AG09309 (cell line): ENCODE measurements at regions not wholly inside any gene's neighbourhood (a gene's known extent, or its start where the extent isn't known, plus 50 kb on each side); places are given as distances from the start of the nearest gene placed in this dataset.
"Not testable (repeated sequence)": the region's sequence is repeated elsewhere in the genome, so short reads cannot be mapped to it uniquely, and the experiment has no call there.

Experiments
- DNase-seq: peaks from one replicate; pipeline ENCODE4 v3.0.0-alpha.2; 2010; ENCODE audit warnings: low read depth
- H3K4me3 ChIP-seq: 2 replicates; pipeline ENCODE4 v1.5.1; 2011; ENCODE audit warnings: mild to moderate bottlenecking, low read depth, low read length, moderate library complexity; ENCODE audit not compliant: control insufficient read depth
- TF ChIP-seq, protein P1 (sequence below): IDR thresholded peaks from 2 replicates; pipeline ENCODE4 v1.5.1; 2011; ENCODE audit warnings: mild to moderate bottlenecking, low read depth, low read length, inconsistent platforms; ENCODE audit not compliant: insufficient read depth, control insufficient read depth; ENCODE audit errors: missing control alignments

DNA sequence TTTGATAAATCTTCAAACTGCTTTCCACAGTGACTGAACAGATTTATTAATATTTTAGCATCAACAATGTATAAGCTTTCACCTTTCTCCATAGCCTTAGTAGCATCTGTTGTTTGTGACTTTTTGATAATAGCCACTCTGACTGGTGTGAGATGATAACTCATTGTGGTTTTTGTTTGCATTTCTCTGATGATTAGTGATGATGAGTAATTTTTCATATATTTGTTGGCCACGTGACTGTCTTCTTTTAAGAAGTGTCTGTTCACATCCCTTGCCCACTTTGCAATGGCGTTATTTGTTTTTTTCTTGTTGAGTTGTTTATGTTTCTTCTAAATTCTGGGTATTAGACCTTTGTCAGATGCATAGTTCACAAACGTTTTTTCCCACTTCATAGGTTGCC is 952.9 kb downstream of the TRIB2 start:
- no peak for DNase-seq
- TF ChIP-seq, protein P1, sequence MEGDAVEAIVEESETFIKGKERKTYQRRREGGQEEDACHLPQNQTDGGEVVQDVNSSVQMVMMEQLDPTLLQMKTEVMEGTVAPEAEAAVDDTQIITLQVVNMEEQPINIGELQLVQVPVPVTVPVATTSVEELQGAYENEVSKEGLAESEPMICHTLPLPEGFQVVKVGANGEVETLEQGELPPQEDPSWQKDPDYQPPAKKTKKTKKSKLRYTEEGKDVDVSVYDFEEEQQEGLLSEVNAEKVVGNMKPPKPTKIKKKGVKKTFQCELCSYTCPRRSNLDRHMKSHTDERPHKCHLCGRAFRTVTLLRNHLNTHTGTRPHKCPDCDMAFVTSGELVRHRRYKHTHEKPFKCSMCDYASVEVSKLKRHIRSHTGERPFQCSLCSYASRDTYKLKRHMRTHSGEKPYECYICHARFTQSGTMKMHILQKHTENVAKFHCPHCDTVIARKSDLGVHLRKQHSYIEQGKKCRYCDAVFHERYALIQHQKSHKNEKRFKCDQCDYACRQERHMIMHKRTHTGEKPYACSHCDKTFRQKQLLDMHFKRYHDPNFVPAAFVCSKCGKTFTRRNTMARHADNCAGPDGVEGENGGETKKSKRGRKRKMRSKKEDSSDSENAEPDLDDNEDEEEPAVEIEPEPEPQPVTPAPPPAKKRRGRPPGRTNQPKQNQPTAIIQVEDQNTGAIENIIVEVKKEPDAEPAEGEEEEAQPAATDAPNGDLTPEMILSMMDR = no peak
- no peak overlapping the region for H3K4me3 ChIP-seq

DNA sequence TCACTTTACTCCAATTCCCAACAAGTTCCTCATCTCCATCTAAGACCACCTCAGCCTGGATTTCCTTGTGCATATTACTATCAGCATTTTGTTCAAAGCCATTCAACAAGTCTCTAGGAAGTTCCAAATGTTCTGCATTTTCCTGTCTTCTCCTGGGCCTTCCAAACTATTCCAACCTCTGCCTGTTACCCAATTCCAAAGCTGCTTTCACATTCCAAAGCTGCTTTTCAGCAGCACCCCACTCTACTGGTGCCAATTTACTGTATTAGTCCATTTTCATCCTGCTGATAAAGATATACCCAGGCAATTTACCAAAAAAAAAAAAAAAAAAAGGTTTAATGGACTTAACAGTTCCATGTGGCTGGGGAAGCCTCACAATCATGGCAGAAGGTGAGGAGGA is 957.1 kb downstream of the TRIB2 start:
- H3K4me3 ChIP-seq, DNase-seq: not testable (repeated sequence)

DNA sequence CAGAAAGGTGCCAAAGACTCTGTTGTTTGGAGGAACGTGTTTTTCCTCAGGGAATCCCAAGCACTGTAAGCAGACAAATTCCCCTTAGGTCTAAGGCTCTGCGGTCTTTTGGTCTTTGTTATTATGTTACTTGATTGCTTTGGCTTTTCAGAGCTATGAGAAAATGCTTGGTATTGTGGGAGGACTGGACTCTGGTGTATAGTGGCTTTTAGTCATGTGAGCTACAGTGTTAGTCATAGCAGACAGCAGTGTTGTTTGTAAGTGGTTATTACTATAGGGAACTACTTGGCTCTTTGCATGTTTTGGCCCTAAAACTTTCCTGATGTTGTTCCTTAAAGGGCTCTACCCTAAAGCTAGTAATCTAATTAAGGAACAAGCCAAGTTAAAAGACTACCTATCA is 956.2 kb upstream of the LRATD1 start:
- TF ChIP-seq, protein P1 = no peak
- DNase-seq = no peak
- no peak overlapping the region for H3K4me3 ChIP-seq

DNA sequence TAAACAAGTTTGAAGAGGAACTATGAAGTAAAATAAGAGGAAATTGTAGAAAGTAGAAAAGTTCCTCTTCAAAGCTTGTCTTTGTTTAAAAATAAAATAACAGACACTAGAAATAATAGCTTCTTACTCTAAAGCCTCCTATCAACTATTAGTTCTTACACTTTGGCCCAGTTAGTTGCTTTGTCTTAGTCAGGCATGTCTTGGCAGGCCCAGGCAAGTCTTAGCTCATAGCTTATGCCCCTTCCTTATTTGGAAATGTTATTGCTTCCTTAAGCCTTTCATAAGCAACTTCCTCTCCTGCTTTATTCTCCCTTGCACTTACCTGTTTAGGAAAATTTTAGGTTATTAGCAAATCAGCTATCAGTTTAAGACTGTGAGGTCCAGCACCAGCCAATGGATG is 950.6 kb upstream of the LRATD1 start:
- DNase-seq = no peak
- no peak overlapping the region for H3K4me3 ChIP-seq
- TF ChIP-seq, protein P1 = no peak

DNA sequence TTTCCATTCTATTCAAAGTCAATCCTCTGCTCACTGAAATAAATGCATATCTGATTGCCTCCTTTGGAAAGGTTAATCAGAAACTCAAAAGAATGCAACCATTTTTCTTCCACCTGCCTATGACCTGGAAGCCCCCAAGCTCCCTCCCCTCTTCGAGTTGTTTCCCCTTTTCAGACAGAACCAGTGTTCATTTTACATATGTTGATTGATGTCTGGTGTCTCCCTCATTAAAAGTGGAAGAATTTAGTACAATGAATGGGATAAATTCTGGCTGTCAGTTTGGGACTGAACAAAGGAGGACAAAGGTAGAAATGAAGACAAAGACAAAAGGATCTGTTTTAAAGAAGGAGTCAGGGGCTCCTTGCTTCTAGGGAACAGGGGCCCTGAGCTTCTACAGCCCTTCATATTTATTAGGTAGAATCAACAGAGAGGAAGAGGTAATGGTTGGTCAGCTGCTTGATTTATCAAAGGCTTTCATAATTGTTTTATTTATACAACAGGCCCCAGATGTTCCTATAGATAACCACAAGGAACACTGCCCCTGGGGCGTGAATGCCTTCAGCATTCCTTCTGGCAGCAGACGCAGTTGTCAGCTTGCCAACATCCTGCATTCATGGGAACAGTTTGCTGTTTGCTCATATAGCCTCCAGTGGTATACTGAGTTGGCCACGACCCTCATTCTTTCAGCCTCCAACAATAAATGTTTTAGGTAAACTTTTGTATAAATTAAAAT is 949.8 kb upstream of the LRATD1 start:
- DNase-seq = no peak
- TF ChIP-seq, protein P1 = no peak
- H3K4me3 ChIP-seq = no peak overlapping the region

DNA sequence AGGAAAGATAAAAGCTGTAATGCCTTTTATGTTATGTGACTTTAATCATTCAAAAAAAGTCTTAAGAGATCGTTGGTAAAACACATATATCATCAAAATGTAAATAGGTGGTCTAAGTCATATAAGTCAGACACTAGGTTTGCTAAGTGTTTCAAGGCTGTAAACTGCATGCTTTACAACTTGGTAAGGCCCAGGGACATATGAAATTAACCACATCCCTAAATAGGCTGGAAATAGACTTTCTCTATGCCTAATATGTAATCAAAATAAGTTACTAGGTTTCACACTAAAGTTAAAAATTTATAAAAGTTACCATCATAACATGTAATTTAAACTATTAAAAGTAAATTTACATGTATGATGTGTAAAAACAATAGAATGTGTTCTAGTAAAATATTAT is 946.3 kb upstream of the LRATD1 start:
- TF ChIP-seq, protein P1 = no peak
- no peak overlapping the region for H3K4me3 ChIP-seq
- DNase-seq = no peak

DNA sequence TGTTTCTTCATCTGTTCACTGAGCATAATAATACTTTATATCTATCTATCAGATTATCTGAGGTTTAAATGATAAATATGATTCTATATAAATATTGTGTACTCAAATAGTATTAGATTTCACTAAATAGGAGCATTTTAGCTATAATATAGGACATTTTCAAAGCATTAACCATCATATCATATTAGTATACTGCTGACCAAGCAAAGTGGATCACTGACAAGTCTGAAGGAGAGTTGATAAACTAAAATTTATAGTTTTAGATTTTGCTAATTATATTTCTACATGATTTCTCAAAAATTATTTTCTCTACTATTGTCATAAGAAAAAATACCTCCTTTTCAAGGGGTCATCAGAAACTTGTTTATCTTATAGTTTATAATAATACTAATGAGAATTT is 937.8 kb upstream of the LRATD1 start:
- TF ChIP-seq, protein P1 = no peak
- H3K4me3 ChIP-seq = no peak overlapping the region
- no peak for DNase-seq
